Adrenal gland (tissue), 9 donors: ENCODE measurements at regions not wholly inside any gene's neighbourhood (a gene's known extent, or its start where the extent isn't known, plus 50 kb on each side); places are given as distances from the start of the nearest gene placed in this dataset.

ENCODE experiments used
- DNase-seq, 7 donors: peaks; one replicate each; pipeline ENCODE4 v3.0.0-alpha.2; 2019 to 2020
- H3K27ac ChIP-seq, 5 donors: fragments of 200-600 bp; sonication (generic) in 4 of 5; 1 replicate in 3 of 5; 2 replicates in 2 of 5; pipeline versions ENCODE4 v1.5.1 to v1.8.0; 2016 to 2020; ENCODE audit warnings: mild to moderate bottlenecking in 1 of 5
- H3K27me3 ChIP-seq: fragments of 200-600 bp; 2 replicates; pipeline ENCODE4 v1.8.0; 2021
- H3K36me3 ChIP-seq, 2 donors: fragments of 200-600 bp; replicated peaks in 1 of 2; 1 replicate in 1 of 2; 2 replicates in 1 of 2; pipeline versions ENCODE4 v1.5.1 to v1.8.0; 2018 to 2022
- H3K4me1 ChIP-seq, 2 donors: fragments of 200-600 bp; replicated peaks in 1 of 2; 1 replicate in 1 of 2; 2 replicates in 1 of 2; pipeline versions ENCODE4 v1.5.1 to v1.8.0; 2018 to 2021
- H3K4me3 ChIP-seq, 4 donors: fragments of 200-600 bp; sonication (generic) in 3 of 4; one replicate each; pipeline ENCODE4 v1.5.1; 2016 to 2018
- H3K9me3 ChIP-seq, 3 donors: fragments of 200-600 bp; sonication (generic) in 1 of 3; replicated peaks in 1 of 3; 1 replicate in 2 of 3; 2 replicates in 1 of 3; pipeline versions ENCODE4 v1.5.1 to v1.8.0; 2016 to 2021
- POLR2A ChIP-seq, 2 donors: fragments of 450-650 bp; IDR thresholded peaks; one replicate each; pipeline ENCODE4 v1.6.1; 2017; ENCODE audit warnings: antibody characterized with exemption in 2 of 2, mild to moderate bottlenecking in 2 of 2, moderate library complexity in 1 of 2
- WGBS, 4 donors: extraction: QIAGEN DNeasy Blood & Tissue Kit in 2 of 4; methylation state at CpG; one replicate each; pipeline versions ENCODE4 v1.1.5 to v1.1.7; 2013 to 2017; 5-methylcytosine and 5-hydroxymethylcytosine counted together
- intact Hi-C, 2 donors: fragments of 100-400 bp; cut with DNase I; formaldehyde crosslinking; loops; one replicate each; pipeline versions ENCODE4 v1.14.1 to v1.15.0; 2022 to 2023
- TF ChIP-seq, protein P1 (sequence below), 6 experiments: fragments of 450-650 bp in 4 of 6; fragments of 200-600 bp in 2 of 6; sonication (generic) in 1 of 6; IDR thresholded peaks; 1 replicate in 5 of 6; 2 replicates in 1 of 6; pipeline versions ENCODE4 v1.5.1 to v1.8.0; 2016 to 2021; ENCODE audit warnings: antibody characterized with exemption in 6 of 6, mild to moderate bottlenecking in 2 of 6, moderate library complexity in 1 of 6
- donor health status: healthy with polysubstance abuse.
- donor health status: Bipolar disorder and iron deficiency.
- donor health status: DM: yes; HTN: yes; CAD: no.
- donor health status: DM: no; HTN: no; CAD: no.
- donor health status: DM: no; HTN: no; CAD: no.

- no peaks in the 10 kb centered on the region for H3K4me1 ChIP-seq
- no peaks in the 10 kb centered on the region for H3K36me3 ChIP-seq
- intact Hi-C loops = no loop called here
- WGBS, 4 donors = 83 to 92% (median 88%) methylated on average over 4 of the region's 4 CpGs
- H3K27me3 ChIP-seq = no peaks in the 10 kb centered on the region
- no peak for DNase-seq
- H3K9me3 ChIP-seq = no peaks in the 10 kb centered on the region
- H3K27ac ChIP-seq = no peak overlapping the region
- no peak for TF ChIP-seq POLR2A (IDR thresholded peaks at IDR 0.05)
- TF ChIP-seq, protein P1, sequence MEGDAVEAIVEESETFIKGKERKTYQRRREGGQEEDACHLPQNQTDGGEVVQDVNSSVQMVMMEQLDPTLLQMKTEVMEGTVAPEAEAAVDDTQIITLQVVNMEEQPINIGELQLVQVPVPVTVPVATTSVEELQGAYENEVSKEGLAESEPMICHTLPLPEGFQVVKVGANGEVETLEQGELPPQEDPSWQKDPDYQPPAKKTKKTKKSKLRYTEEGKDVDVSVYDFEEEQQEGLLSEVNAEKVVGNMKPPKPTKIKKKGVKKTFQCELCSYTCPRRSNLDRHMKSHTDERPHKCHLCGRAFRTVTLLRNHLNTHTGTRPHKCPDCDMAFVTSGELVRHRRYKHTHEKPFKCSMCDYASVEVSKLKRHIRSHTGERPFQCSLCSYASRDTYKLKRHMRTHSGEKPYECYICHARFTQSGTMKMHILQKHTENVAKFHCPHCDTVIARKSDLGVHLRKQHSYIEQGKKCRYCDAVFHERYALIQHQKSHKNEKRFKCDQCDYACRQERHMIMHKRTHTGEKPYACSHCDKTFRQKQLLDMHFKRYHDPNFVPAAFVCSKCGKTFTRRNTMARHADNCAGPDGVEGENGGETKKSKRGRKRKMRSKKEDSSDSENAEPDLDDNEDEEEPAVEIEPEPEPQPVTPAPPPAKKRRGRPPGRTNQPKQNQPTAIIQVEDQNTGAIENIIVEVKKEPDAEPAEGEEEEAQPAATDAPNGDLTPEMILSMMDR (IDR thresholded peaks at IDR 0.05) = no peak
- no peak overlapping the region for H3K4me3 ChIP-seq
Observed at GRCh38 chr12:76192416-76192815, 107.9 kb upstream of the NAP1L1 start.

DNA sequence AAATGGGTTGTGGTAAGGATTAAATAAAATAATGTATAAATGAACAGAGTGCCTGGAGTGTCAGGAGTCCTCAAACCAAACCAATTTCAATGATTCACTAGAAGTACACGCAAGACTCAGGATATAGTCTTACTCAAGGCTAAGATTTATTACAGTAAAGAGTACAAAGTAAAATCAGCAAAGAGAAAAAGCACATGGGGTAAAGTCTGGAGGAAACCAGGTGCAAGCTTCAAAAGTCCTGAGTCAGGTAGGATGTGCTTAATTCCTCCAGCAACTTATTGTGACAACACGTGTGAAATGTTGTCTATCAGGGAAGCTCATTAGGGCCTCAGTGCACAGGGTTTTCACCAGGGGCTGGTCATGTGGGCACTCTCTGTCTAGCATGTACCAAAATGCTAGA, 105.8 kb upstream of the NAP1L1 start:
- H3K9me3 ChIP-seq = no peaks in the 10 kb centered on the region
- DNase-seq = no peak
- no peaks in the 10 kb centered on the region for H3K27me3 ChIP-seq
- intact Hi-C loops = no loop called here
- H3K4me1 ChIP-seq = peaks cover 0 to 9% of the 10 kb centered on the region in 2 donors
- no peak for TF ChIP-seq POLR2A (IDR thresholded peaks at IDR 0.05)
- TF ChIP-seq, protein P1 (IDR thresholded peaks at IDR 0.05) = no peak
- H3K27ac ChIP-seq = no peak overlapping the region
- H3K36me3 ChIP-seq = no peaks in the 10 kb centered on the region
- WGBS, 4 donors = 68 to 71% (median 70%) methylated on average over 2 of the region's 2 CpGs
- no peak overlapping the region for H3K4me3 ChIP-seq

DNA sequence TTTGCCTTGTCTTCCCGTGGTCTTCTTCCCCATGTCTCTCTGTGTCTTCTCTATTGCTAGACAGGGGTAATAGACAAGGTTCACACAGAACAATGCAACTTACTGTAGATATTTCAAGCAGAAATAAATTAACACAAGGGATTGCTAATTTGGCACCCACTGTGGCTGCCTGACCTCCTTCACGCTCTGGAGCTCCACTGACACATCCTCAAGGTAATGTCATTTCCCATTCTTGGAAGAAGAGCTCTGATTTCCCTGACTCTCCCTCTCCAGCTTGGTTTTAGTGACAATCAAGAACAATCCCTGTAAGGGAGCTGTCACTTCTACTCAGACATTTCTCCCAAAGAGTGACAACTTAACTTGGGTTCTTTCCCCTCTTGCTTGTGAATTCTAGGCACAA, 105.4 kb upstream of the NAP1L1 start:
- intact Hi-C loops = no loop called here
- H3K4me1 ChIP-seq = peaks cover 0 to 9% of the 10 kb centered on the region in 2 donors
- WGBS, 4 donors = 78 to 90% (median 84%) methylated on average over 2 of the region's 2 CpGs
- no peaks in the 10 kb centered on the region for H3K9me3 ChIP-seq
- H3K27me3 ChIP-seq = no peaks in the 10 kb centered on the region
- no peaks in the 10 kb centered on the region for H3K36me3 ChIP-seq
- no peak for DNase-seq
- no peak for TF ChIP-seq POLR2A (IDR thresholded peaks at IDR 0.05)
- TF ChIP-seq, protein P1 (IDR thresholded peaks at IDR 0.05) = no peak
- no peak overlapping the region for H3K27ac ChIP-seq
- no peak overlapping the region for H3K4me3 ChIP-seq

DNA sequence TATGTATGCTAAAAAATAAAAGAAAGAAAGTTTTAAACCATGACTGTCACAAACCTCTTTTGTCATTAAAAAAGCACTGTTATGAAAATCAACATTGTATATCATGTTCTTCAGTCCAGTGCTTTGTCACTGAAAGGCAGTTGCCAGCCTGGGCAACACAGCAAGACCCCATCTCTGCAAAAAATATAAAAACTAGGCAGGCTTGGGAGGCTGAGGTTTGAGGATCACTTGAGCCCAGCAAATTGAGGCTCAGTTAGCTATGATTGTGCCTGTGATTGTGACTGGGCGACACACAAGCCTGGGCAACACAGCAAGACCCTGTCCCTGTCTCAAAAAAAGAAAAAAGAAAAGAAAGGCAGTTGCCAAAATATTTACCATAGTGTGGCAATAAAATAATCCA, 102.7 kb upstream of the NAP1L1 start:
- TF ChIP-seq, protein P1 (IDR thresholded peaks at IDR 0.05) = no peak
- no peak for TF ChIP-seq POLR2A (IDR thresholded peaks at IDR 0.05)
- 83 to 100% (median 92%) methylated on average over 1 of the region's 1 CpG for WGBS, 4 donors
- Histone ChIP-seq H3K9me3 (no peaks in the 10 kb centered on the region), H3K4me3 (no peak overlapping the region), H3K36me3 (no peaks in the 10 kb centered on the region), H3K27ac (peak overlapping the region in 1 of 5 donors; percentile 56), H3K4me1 (peaks cover 6 to 20% of the 10 kb centered on the region in 2 donors), H3K27me3 (no peaks in the 10 kb centered on the region)
- no peak for DNase-seq
- intact Hi-C loops = no loop called here
